GM23338 (cell line): ENCODE measurements at regions not wholly inside any gene's neighbourhood (a gene's known extent, or its start where the extent isn't known, plus 50 kb on each side); places are given as distances from the start of the nearest gene placed in this dataset.

Experiments
- ATAC-seq: fragments of 200-7000 bp; cut with Tn5 transposase; 3 replicates; pipeline ENCODE4 v1.9.1; 2020
- DNase-seq: peaks from one replicate; pipeline ENCODE4 v3.0.0-alpha.2; 2015; ENCODE audit warnings: low spot score
- H2AFZ ChIP-seq: fragments of 200-600 bp; sonication (generic); 2 replicates; pipeline ENCODE4 v1.8.0; 2016; ENCODE audit warnings: antibody characterized with exemption, mild to moderate bottlenecking, moderate library complexity
- H3F3A ChIP-seq: fragments of 200-600 bp; sonication (generic); replicated peaks from 2 replicates; pipeline ENCODE4 v1.8.0; 2017; ENCODE audit warnings: antibody characterized with exemption, mixed run types, low read depth
- H3K27ac ChIP-seq: fragments of 200-600 bp; sonication (generic); 2 replicates; pipeline ENCODE4 v1.6.1; 2016; ENCODE audit warnings: low read depth
- H3K27me3 ChIP-seq: fragments of 200-600 bp; sonication (generic); 2 replicates; pipeline ENCODE4 v1.8.0; 2016; ENCODE audit warnings: mild to moderate bottlenecking, mixed run types, moderate library complexity; ENCODE audit not compliant: insufficient read depth
- H3K36me3 ChIP-seq: fragments of 200-600 bp; sonication (generic); 2 replicates; pipeline ENCODE4 v1.8.0; 2016; ENCODE audit warnings: mild to moderate bottlenecking; ENCODE audit not compliant: insufficient read depth
- H3K4me1 ChIP-seq: fragments of 200-600 bp; sonication (generic); 2 replicates; pipeline ENCODE4 v1.8.0; 2016; ENCODE audit warnings: mild to moderate bottlenecking, moderate library complexity; ENCODE audit not compliant: insufficient read depth
- H3K4me2 ChIP-seq: fragments of 200-600 bp; sonication (generic); 2 replicates; pipeline ENCODE4 v1.7.1; 2017; ENCODE audit warnings: mixed run types
- H3K4me3 ChIP-seq: fragments of 200-600 bp; sonication (generic); 2 replicates; pipeline ENCODE4 v1.6.1; 2016; ENCODE audit warnings: mixed run types
- H3K79me2 ChIP-seq: fragments of 200-600 bp; sonication (generic); replicated peaks from 2 replicates; pipeline ENCODE4 v1.8.0; 2017; ENCODE audit warnings: mild to moderate bottlenecking; ENCODE audit not compliant: insufficient read depth
- H3K9me2 ChIP-seq: fragments of 200-600 bp; sonication (generic); 2 replicates; pipeline ENCODE4 v1.8.0; 2017; ENCODE audit not compliant: insufficient read depth
- H4K20me1 ChIP-seq: fragments of 200-600 bp; sonication (generic); replicated peaks from 2 replicates; pipeline ENCODE4 v1.8.0; 2017; ENCODE audit warnings: mild to moderate bottlenecking; ENCODE audit not compliant: insufficient read depth
- H3K27ac Mint-ChIP-seq: 2 replicates; pipeline ENCODE4 v1.8.0; 2020; ENCODE audit warnings: inconsistent platforms, mild to moderate bottlenecking, moderate library complexity, mixed read lengths
- H3K27me3 Mint-ChIP-seq: 3 replicates; pipeline ENCODE4 v1.8.0; 2022; ENCODE audit warnings: low read depth, mild to moderate bottlenecking, moderate library complexity, mixed read lengths, inconsistent platforms; ENCODE audit not compliant: insufficient read depth, poor library complexity
- H3K36me3 Mint-ChIP-seq: 3 replicates; pipeline ENCODE4 v1.8.0; 2021; ENCODE audit warnings: low read depth, mild to moderate bottlenecking, inconsistent platforms, moderate library complexity, mixed read lengths
- H3K4me1 Mint-ChIP-seq: 3 replicates; pipeline ENCODE4 v1.8.0; 2020; ENCODE audit warnings: mild to moderate bottlenecking, inconsistent platforms, mixed read lengths
- H3K4me3 Mint-ChIP-seq: 3 replicates; pipeline ENCODE4 v1.8.0; 2021; ENCODE audit warnings: moderate library complexity, mild to moderate bottlenecking, inconsistent platforms, mixed read lengths
- H3K9me3 Mint-ChIP-seq: 3 replicates; pipeline ENCODE4 v1.8.0; 2020; ENCODE audit warnings: moderate library complexity, mild to moderate bottlenecking, inconsistent platforms, mixed read lengths
- CREB1 ChIP-seq: fragments of 250-450 bp; sonication (Bioruptor Pico); IDR thresholded peaks from 2 replicates; pipeline ENCODE4 v1.5.0; 2020; ENCODE audit warnings: low read depth, mild to moderate bottlenecking, moderate library complexity
- EZH2phosphoT487 ChIP-seq: fragments of 200-600 bp; sonication (generic); IDR thresholded peaks from one replicate; pipeline ENCODE4 v1.8.1; 2018; ENCODE audit warnings: antibody characterized with exemption; ENCODE audit not compliant: unreplicated experiment
- NANOG ChIP-seq: IDR thresholded peaks from 2 replicates; pipeline ENCODE4 v1.6.1; 2016; ENCODE audit warnings: antibody characterized with exemption, borderline replicate concordance
- ZNF331 ChIP-seq: fragments of 250-450 bp; sonication (Bioruptor Pico); IDR thresholded peaks from 2 replicates; pipeline ENCODE4 v1.5.0; 2020; ENCODE audit warnings: low read depth, mild to moderate bottlenecking, moderate library complexity
- TF ChIP-seq, protein P1 (sequence below): IDR thresholded peaks from 2 replicates; pipeline ENCODE4 v1.6.1; 2016; ENCODE audit warnings: antibody characterized with exemption
- TF ChIP-seq, protein P2 (sequence below): fragments of 250-450 bp; sonication (Bioruptor Pico); IDR thresholded peaks from 2 replicates; pipeline ENCODE4 v1.5.0; 2020; ENCODE audit warnings: mild to moderate bottlenecking, moderate library complexity

- TF ChIP-seq EZH2phosphoT487 = no peak
- TF ChIP-seq, protein P1, sequence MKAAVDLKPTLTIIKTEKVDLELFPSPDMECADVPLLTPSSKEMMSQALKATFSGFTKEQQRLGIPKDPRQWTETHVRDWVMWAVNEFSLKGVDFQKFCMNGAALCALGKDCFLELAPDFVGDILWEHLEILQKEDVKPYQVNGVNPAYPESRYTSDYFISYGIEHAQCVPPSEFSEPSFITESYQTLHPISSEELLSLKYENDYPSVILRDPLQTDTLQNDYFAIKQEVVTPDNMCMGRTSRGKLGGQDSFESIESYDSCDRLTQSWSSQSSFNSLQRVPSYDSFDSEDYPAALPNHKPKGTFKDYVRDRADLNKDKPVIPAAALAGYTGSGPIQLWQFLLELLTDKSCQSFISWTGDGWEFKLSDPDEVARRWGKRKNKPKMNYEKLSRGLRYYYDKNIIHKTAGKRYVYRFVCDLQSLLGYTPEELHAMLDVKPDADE = no peak
Measured at GRCh38 chr10:63069318-63069717, 63.8 kb upstream of the NRBF2 start (continued).

DNA sequence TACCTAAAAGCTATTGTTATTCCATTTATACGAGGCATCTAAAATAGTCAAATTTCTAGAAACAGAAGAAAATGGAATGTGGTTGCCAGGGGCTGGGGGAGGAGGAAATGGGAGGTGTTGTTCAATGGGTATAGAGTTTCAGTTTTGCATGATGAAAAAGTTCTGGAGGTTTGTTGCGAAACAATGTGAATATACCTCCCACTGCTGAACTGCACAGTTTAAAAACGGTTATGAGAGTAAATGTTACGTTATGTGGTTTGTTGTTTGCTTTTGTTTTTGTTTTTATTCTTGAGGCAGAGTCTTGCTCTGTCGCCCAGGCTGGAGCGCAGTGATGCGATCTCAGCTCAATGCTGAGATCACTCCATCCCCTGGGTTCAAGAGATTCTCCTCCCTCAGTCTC, 64.9 kb upstream of the NRBF2 start:
- Mint-ChIP-seq H3K4me1 (peaks cover 7% of the 10 kb centered on the region), H3K9me3 (no peaks in the 10 kb centered on the region), H3K27ac (no peak overlapping the region), H3K4me3 (no peak overlapping the region), H3K27me3 (no peaks in the 10 kb centered on the region), H3K36me3 (no peaks in the 10 kb centered on the region)
- Histone ChIP-seq H3K9me2 (0 out of 2 replicates have a peak, but pooled peaks cover 3% of the 10 kb centered on the region), H4K20me1 (no peaks in the 10 kb centered on the region), H3K4me2 (no peak overlapping the region), H3K79me2 (no peaks in the 10 kb centered on the region), H3F3A (no peaks in the 10 kb centered on the region), H3K27ac (no peak overlapping the region), H3K36me3 (no peaks in the 10 kb centered on the region), H2AFZ (no peak overlapping the region), H3K4me1 (peaks cover 4% of the 10 kb centered on the region; the same call in 1 of the 2 replicates), H3K27me3 (no peaks in the 10 kb centered on the region), H3K4me3 (no peak overlapping the region)
- ATAC-seq = no peak
- no peak for TF ChIP-seq CREB1 (CRISPR knock-in tag)
- no peak for TF ChIP-seq NANOG
- TF ChIP-seq EZH2phosphoT487 = no peak
- TF ChIP-seq, protein P2, sequence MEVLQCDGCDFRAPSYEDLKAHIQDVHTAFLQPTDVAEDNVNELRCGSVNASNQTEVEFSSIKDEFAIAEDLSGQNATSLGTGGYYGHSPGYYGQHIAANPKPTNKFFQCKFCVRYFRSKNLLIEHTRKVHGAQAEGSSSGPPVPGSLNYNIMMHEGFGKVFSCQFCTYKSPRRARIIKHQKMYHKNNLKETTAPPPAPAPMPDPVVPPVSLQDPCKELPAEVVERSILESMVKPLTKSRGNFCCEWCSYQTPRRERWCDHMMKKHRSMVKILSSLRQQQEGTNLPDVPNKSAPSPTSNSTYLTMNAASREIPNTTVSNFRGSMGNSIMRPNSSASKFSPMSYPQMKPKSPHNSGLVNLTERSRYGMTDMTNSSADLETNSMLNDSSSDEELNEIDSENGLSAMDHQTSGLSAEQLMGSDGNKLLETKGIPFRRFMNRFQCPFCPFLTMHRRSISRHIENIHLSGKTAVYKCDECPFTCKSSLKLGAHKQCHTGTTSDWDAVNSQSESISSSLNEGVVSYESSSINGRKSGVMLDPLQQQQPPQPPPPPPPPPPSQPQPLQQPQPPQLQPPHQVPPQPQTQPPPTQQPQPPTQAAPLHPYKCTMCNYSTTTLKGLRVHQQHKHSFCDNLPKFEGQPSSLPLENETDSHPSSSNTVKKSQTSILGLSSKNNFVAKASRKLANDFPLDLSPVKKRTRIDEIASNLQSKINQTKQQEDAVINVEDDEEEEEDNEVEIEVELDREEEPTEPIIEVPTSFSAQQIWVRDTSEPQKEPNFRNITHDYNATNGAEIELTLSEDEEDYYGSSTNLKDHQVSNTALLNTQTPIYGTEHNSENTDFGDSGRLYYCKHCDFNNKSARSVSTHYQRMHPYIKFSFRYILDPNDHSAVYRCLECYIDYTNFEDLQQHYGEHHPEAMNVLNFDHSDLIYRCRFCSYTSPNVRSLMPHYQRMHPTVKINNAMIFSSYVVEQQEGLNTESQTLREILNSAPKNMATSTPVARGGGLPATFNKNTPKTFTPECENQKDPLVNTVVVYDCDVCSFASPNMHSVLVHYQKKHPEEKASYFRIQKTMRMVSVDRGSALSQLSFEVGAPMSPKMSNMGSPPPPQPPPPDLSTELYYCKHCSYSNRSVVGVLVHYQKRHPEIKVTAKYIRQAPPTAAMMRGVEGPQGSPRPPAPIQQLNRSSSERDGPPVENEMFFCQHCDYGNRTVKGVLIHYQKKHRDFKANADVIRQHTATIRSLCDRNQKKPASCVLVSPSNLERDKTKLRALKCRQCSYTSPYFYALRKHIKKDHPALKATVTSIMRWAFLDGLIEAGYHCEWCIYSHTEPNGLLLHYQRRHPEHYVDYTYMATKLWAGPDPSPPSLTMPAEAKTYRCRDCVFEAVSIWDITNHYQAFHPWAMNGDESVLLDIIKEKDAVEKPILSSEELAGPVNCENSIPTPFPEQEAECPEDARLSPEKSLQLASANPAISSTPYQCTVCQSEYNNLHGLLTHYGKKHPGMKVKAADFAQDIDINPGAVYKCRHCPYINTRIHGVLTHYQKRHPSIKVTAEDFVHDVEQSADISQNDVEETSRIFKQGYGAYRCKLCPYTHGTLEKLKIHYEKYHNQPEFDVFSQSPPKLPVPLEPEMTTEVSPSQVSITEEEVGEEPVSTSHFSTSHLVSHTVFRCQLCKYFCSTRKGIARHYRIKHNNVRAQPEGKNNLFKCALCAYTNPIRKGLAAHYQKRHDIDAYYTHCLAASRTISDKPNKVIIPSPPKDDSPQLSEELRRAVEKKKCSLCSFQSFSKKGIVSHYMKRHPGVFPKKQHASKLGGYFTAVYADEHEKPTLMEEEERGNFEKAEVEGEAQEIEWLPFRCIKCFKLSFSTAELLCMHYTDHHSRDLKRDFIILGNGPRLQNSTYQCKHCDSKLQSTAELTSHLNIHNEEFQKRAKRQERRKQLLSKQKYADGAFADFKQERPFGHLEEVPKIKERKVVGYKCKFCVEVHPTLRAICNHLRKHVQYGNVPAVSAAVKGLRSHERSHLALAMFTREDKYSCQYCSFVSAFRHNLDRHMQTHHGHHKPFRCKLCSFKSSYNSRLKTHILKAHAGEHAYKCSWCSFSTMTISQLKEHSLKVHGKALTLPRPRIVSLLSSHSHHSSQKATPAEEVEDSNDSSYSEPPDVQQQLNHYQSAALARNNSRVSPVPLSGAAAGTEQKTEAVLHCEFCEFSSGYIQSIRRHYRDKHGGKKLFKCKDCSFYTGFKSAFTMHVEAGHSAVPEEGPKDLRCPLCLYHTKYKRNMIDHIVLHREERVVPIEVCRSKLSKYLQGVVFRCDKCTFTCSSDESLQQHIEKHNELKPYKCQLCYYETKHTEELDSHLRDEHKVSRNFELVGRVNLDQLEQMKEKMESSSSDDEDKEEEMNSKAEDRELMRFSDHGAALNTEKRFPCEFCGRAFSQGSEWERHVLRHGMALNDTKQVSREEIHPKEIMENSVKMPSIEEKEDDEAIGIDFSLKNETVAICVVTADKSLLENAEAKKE (CRISPR knock-in tag) = no peak
- TF ChIP-seq ZNF331 (CRISPR knock-in tag) = no peak
- DNase-seq = no peak
